ENCODE measurements at regions not wholly inside any gene's neighbourhood (a gene's known extent, or its start where the extent isn't known, plus 50 kb on each side); places are given as distances from the start of the nearest gene placed in this dataset.
"Not testable (repeated sequence)": the region's sequence is repeated elsewhere in the genome, so short reads cannot be mapped to it uniquely, and the experiment has no call there.

- H3K27ac ChIP-seq, result no peak overlapping the region
- DNase-seq (ENCODE audit: low read depth, low spot score), result no peak
These were observed 73.8 kb upstream of the P3H2 start for GRCh38 chr3:190194506-190194905.

GRCh38 chr3:190193210-190193609 is 72.5 kb upstream of the P3H2 start:
- no peak overlapping the region for H3K27ac ChIP-seq
- DNase-seq (ENCODE audit: low read depth, low spot score), result no peak

- no peak overlapping the region for H3K27ac ChIP-seq
- DNase-seq (ENCODE audit: low read depth, low spot score), result no peak
These were observed 72.0 kb upstream of the P3H2 start for GRCh38 chr3:190192739-190193138.

DNA sequence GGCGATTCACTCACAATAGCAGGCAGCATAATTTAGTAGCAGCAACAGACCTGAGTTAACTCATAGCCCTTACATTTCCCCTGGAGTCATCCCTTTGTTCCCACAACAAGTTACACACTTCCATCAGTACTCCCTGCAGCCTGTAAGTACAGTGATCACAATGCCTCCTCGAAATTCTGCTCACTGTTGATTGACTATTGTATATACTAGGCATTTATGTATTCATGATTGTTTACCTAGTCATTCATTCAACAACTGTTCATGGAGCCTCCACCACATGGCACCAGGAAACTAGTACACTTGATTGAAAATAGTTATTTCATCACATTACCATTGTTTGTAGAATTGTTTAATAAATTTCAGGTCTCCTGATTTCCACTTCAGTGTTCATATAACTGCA is 71.4 kb upstream of the P3H2 start:
- no peak overlapping the region for H3K27ac ChIP-seq
- DNase-seq (ENCODE audit: low read depth, low spot score), result no peak

DNA sequence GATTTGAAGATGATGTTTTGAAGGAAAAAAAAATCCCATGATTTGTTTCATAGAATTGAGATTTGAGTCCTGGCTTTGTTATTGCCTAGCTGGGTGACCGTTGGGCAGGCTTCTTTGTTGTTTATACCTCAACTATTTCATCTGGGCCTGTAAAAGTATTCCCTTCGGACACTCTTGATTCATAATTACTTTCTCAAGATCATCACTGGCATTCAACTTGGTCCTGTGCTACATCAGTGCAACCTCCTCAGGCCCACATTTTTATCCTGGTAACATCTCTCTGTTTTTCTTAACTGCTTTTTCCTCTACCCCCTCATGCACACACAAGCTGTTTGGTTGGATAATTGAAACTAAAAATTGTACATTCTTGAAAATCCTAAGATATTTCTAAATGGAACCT is 67.5 kb upstream of the P3H2 start:
- no peak for DNase-seq (ENCODE audit: low read depth, low spot score)
- no peak overlapping the region for H3K27ac ChIP-seq

- peak overlapping the region; percentile 38 for H3K27ac ChIP-seq
- DNase-seq (ENCODE audit: low read depth, low spot score), result no peak
These were observed 62.4 kb upstream of the P3H2 start for GRCh38 chr3:190183121-190183520.

- H3K27ac ChIP-seq, result peak overlapping the region; percentile 38
- DNase-seq (ENCODE audit: low read depth, low spot score), result no peak
These were observed 61.8 kb upstream of the P3H2 start for GRCh38 chr3:190182418-190183043.

- peak overlapping the region; percentile 69 for H3K27ac ChIP-seq
- no peak for DNase-seq (ENCODE audit: low read depth, low spot score)
These were observed 59.6 kb upstream of the P3H2 start for GRCh38 chr3:190180268-190180667.

DNA sequence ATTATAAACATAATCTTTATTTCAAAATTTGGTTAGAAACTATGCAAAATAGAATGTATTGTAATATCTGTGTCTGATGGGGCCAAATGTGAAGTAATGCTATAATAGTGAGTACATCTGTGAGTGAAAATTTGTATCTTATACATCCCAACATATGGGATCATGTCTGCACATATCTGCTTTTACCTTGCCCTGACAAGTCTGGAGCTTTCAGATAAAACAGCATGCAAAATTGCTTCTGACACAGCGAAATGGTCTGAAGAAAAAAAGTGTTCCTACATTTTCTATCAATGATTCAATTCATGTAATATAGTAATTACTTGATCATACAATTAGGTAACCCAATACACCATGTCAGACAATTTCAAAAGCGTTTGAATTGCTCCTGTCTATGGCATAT is 58.1 kb upstream of the P3H2 start:
- no peak for DNase-seq (ENCODE audit: low read depth, low spot score)
- peak overlapping the region; percentile 69 for H3K27ac ChIP-seq

DNA sequence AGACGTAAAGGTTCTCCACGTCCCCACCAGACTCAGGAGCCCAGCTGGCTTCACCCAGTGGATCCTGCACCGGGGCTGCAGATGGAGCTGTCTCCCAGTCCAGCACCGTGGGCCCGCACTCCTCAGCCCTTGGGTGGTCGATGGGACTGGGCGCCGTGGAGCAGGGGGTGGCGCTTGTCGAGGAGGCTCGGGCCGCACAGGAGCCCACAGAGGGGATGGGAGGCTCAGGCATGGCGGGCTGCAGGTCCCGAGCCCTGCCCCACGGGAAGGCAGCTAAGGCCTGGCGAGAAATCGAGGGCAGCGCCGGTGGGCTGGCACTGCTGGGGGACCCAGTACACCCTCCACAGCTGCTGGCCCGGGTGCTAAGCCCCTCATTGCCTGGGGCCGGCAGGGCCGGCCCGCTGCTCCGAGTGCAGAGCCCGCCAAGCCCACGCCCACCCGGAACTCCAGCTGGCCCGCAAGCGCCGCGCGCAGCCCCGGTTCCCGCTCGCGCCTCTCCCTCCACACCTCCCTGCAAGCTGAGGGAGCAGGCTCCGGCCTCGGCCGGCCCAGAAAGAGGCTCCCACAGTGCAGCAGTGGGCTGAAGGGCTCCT is 56.3 kb upstream of the P3H2 start:
- H3K27ac ChIP-seq; DNase-seq (ENCODE audit: low read depth, low spot score): not testable (repeated sequence)

DNA sequence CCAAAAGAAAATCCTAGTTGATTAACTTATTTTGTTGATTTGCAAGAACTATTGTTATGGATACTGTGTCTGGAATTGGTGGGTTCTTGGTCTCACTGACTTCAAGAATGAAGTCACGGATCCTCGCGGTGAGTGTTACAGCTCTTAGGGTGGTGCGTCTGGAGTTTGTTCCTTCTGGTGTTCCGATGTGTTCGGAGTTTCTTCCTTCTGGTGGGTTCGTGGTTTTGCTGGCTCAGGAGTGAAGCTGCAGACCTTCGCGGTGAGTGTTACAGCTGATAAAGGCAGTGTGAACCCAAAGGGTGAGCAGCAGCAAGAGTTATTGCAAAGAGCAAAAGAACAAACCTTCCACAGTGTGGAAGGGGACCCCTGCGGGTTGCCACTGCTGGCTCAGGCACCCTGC is 55.4 kb upstream of the P3H2 start:
- not testable (repeated sequence) for DNase-seq (ENCODE audit: low read depth, low spot score); H3K27ac ChIP-seq

DNA sequence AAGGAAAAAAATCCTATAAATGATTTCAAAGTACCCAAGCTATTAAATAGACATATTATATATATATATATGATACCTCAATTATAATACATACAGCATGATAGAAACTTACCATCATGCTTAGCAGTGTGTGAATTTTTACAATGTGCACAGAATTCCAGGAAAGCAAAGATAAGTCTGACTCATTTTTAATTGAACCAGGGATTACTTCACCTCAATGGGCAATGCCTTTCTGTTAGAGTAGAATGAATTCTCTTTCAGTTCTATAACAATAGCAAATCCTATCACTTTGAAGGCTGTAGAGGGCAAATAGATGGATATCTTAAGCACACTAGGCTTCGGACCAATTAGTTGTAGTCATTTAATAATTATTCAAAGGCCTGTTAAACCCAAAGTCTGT is 54.8 kb upstream of the P3H2 start:
- no peak for DNase-seq (ENCODE audit: low read depth, low spot score)
- no peak overlapping the region for H3K27ac ChIP-seq

- DNase-seq (ENCODE audit: low read depth, low spot score), result no peak
- H3K27ac ChIP-seq, result no peak overlapping the region
These were observed 53.8 kb upstream of the P3H2 start for GRCh38 chr3:190174471-190174870.

DNA sequence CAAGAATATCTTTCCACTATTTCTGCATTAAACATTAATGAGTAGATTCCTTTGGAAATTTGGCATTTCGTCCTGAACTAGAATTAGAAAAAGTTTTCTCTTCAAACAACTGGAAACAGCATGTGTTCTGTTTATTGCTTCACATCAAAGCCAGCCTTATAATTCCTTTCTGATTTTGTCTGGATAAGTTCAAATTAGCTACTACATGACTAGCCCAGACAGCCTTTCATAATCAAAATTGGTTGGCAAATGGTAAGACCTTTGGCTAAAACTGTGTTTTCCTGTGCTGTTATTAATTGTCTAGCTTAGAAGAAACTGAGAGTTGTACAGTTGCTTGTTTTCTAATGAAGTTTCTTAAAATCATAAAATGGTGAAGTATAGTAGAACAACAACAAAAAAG is 52.7 kb upstream of the P3H2 start:
- H3K27ac ChIP-seq, result no peak overlapping the region

GRCh38 chr3:190172751-190173150 is 52.1 kb upstream of the P3H2 start:
- no peak overlapping the region for H3K27ac ChIP-seq
- DNase-seq (ENCODE audit: low read depth, low spot score), result no peak

More for the DNA sequence above, 52.7 kb upstream of the P3H2 start:
- no peak for DNase-seq (ENCODE audit: low read depth, low spot score)

Data from epithelial cell of prostate (primary cell).